ENCODE measurements at regions not wholly inside any gene's neighbourhood (a gene's known extent, or its start where the extent isn't known, plus 50 kb on each side); places are given as distances from the start of the nearest gene placed in this dataset.

GRCh38 chr3:82790307-82791097, 1029.1 kb upstream of the GBE1 start:
- no peaks in the 10 kb centered on the region for H4K20me1 ChIP-seq (ENCODE audit: low read length)
- POLR2A ChIA-PET (ENCODE audit: unreplicated experiment): no interaction called here
- ATAC-seq (no peak), DNase-seq (no peak)
- CTCF ChIA-PET: no interaction called here
- no peak overlapping the region for H3K4me3 ChIP-seq (ENCODE audit: low read length)
- no peaks in the 10 kb centered on the region for H3K9me3 ChIP-seq (ENCODE audit: low read length)
- no peak overlapping the region for H3K4me2 ChIP-seq (ENCODE audit: low read length)
- H2AFZ ChIP-seq (ENCODE audit: low read length): no peak overlapping the region
- no peak overlapping the region for H3K27ac ChIP-seq (ENCODE audit: low read length)
- no peak overlapping the region for H3K9ac ChIP-seq (ENCODE audit: low read length)
- TF ChIP-seq, protein P1, sequence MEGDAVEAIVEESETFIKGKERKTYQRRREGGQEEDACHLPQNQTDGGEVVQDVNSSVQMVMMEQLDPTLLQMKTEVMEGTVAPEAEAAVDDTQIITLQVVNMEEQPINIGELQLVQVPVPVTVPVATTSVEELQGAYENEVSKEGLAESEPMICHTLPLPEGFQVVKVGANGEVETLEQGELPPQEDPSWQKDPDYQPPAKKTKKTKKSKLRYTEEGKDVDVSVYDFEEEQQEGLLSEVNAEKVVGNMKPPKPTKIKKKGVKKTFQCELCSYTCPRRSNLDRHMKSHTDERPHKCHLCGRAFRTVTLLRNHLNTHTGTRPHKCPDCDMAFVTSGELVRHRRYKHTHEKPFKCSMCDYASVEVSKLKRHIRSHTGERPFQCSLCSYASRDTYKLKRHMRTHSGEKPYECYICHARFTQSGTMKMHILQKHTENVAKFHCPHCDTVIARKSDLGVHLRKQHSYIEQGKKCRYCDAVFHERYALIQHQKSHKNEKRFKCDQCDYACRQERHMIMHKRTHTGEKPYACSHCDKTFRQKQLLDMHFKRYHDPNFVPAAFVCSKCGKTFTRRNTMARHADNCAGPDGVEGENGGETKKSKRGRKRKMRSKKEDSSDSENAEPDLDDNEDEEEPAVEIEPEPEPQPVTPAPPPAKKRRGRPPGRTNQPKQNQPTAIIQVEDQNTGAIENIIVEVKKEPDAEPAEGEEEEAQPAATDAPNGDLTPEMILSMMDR (conservative IDR thresholded peaks at IDR 0.05; ENCODE audit: low read depth, low read length): no peak
- TF ChIP-seq EZH2 (IDR thresholded peaks at IDR 0.05; ENCODE audit: low read length, unreplicated experiment) (no peak), EZH2phosphoT487 (IDR thresholded peaks at IDR 0.05; ENCODE audit: borderline replicate concordance, low read length) (no peak)
- H3K36me3 ChIP-seq (ENCODE audit: low read depth, low read length): no peaks in the 10 kb centered on the region
- no peaks in the 10 kb centered on the region for H3K4me1 ChIP-seq (ENCODE audit: insufficient read depth, low read length)
- H3F3A ChIP-seq (ENCODE audit: low read length, unreplicated experiment): no peaks in the 10 kb centered on the region
- no peaks in the 10 kb centered on the region for H3K27me3 ChIP-seq (ENCODE audit: low read length)
- H3K79me2 ChIP-seq (ENCODE audit: low read length): no peaks in the 10 kb centered on the region
- intact Hi-C loops (cut with micrococcal nuclease): no loop called here
- H3K9me2 ChIP-seq (replicated peaks; ENCODE audit: low read length): no peaks in the 10 kb centered on the region
- BruUV-seq (replicated peaks): no TSS peak

DNA sequence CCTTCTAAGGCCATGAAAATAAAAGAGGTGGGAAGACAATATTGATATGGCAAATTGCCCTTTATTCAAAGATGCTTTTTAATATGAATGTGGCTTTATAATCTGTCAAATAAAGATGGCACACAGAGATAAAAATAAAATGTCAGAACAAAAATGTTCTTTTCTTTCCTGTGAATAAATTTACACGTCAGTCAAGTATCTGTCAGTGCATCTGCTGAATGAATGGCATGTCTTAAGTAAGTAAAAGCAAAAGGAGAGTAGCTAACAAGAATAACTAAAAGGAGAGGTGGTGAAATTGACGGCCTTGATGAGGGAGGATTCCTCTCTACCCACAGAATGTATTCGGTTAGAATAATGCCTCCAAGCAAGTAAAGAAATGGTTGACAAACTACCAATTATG, 1021.7 kb upstream of the GBE1 start:
- no peak for DNase-seq
- Histone ChIP-seq H3K4me3 (ENCODE audit: low read length) (no peak overlapping the region), H3K79me2 (ENCODE audit: low read length) (no peaks in the 10 kb centered on the region), H3K27ac (ENCODE audit: low read length) (no peak overlapping the region), H4K20me1 (ENCODE audit: low read length) (no peaks in the 10 kb centered on the region), H3K9me3 (ENCODE audit: low read length) (no peaks in the 10 kb centered on the region), H3K9ac (ENCODE audit: low read length) (no peak overlapping the region), H2AFZ (ENCODE audit: low read length) (no peak overlapping the region), H3K9me2 (replicated peaks; ENCODE audit: low read length) (no peaks in the 10 kb centered on the region), H3K27me3 (ENCODE audit: low read length) (no peaks in the 10 kb centered on the region), H3F3A (ENCODE audit: low read length, unreplicated experiment) (no peaks in the 10 kb centered on the region), H3K4me2 (ENCODE audit: low read length) (no peak overlapping the region), H3K4me1 (ENCODE audit: insufficient read depth, low read length) (no peaks in the 10 kb centered on the region), H3K36me3 (ENCODE audit: low read depth, low read length) (no peaks in the 10 kb centered on the region)
- intact Hi-C loops (cut with micrococcal nuclease): no loop called here
- ChIA-PET POLR2A (ENCODE audit: unreplicated experiment) (no interaction called here), CTCF (no interaction called here)
- TF ChIP-seq EZH2phosphoT487 (IDR thresholded peaks at IDR 0.05; ENCODE audit: borderline replicate concordance, low read length) (no peak), EZH2 (IDR thresholded peaks at IDR 0.05; ENCODE audit: low read length, unreplicated experiment) (no peak)
- TF ChIP-seq, protein P1 (conservative IDR thresholded peaks at IDR 0.05; ENCODE audit: low read depth, low read length): no peak
- BruUV-seq (replicated peaks): no TSS peak
- ATAC-seq: no peak

- DNase-seq: no peak
- Histone ChIP-seq H3K79me2 (ENCODE audit: low read length) (no peaks in the 10 kb centered on the region), H3K4me2 (ENCODE audit: low read length) (no peak overlapping the region), H3K9ac (ENCODE audit: low read length) (no peak overlapping the region), H3K27me3 (ENCODE audit: low read length) (no peaks in the 10 kb centered on the region), H2AFZ (ENCODE audit: low read length) (peak overlapping the region; percentile 27; the same call in 1 of the 2 replicates), H3K9me3 (ENCODE audit: low read length) (no peaks in the 10 kb centered on the region), H3K4me3 (ENCODE audit: low read length) (no peak overlapping the region), H4K20me1 (ENCODE audit: low read length) (no peaks in the 10 kb centered on the region), H3K36me3 (ENCODE audit: low read depth, low read length) (no peaks in the 10 kb centered on the region), H3K9me2 (replicated peaks; ENCODE audit: low read length) (no peaks in the 10 kb centered on the region), H3K27ac (ENCODE audit: low read length) (no peak overlapping the region), H3F3A (ENCODE audit: low read length, unreplicated experiment) (no peaks in the 10 kb centered on the region), H3K4me1 (ENCODE audit: insufficient read depth, low read length) (no peaks in the 10 kb centered on the region)
- no TSS peak for BruUV-seq (replicated peaks)
- no peak for ATAC-seq
- no peak for TF ChIP-seq EZH2phosphoT487 (IDR thresholded peaks at IDR 0.05; ENCODE audit: borderline replicate concordance, low read length)
- TF ChIP-seq EZH2 (IDR thresholded peaks at IDR 0.05; ENCODE audit: low read length, unreplicated experiment): no peak
- TF ChIP-seq, protein P1 (conservative IDR thresholded peaks at IDR 0.05; ENCODE audit: low read depth, low read length): no peak
- intact Hi-C loops (cut with micrococcal nuclease): no loop called here
- POLR2A ChIA-PET (ENCODE audit: unreplicated experiment): no interaction called here
- CTCF ChIA-PET: no interaction called here
Observed at GRCh38 chr3:82773207-82773606, 1011.8 kb upstream of the GBE1 start.

All from PC-3 (cell line).